Astrocyte of the hippocampus (primary cell): ENCODE measurements at regions not wholly inside any gene's neighbourhood (a gene's known extent, or its start where the extent isn't known, plus 50 kb on each side); places are given as distances from the start of the nearest gene placed in this dataset.
"Not testable (repeated sequence)": the region's sequence is repeated elsewhere in the genome, so short reads cannot be mapped to it uniquely, and the experiment has no call there.

Experiments used
- DNase-seq: peaks from one replicate; pipeline ENCODE4 v3.0.0; 2011; ENCODE audit warnings: low read depth, low spot score

- no peak for DNase-seq
These were observed 83.3 kb upstream of the MED13L start for GRCh38 chr12:116360579-116361413.

- no peak for DNase-seq
These were observed 84.1 kb upstream of the MED13L start for GRCh38 chr12:116361414-116362223.

GRCh38 chr12:116365114-116365513 is 87.6 kb upstream of the MED13L start:
- no peak for DNase-seq

- DNase-seq: no peak
These were observed 88.3 kb upstream of the MED13L start for GRCh38 chr12:116365606-116366455.

- peak; percentile 74 for DNase-seq
These were observed 88.9 kb upstream of the MED13L start for GRCh38 chr12:116366456-116366776.

GRCh38 chr12:116366824-116367223 is 89.3 kb upstream of the MED13L start:
- DNase-seq: no peak

- DNase-seq: no peak
These were observed 91.0 kb upstream of the MED13L start for GRCh38 chr12:116368196-116369194.

GRCh38 chr12:116370004-116370404 is 92.5 kb upstream of the MED13L start:
- DNase-seq: peak; percentile 84

GRCh38 chr12:116370886-116371580 is 93.5 kb upstream of the MED13L start:
- peak; percentile 69 for DNase-seq

GRCh38 chr12:116372815-116373214 is 95.3 kb upstream of the MED13L start:
- peak; percentile 40 for DNase-seq

- no peak for DNase-seq
These were observed 96.2 kb upstream of the MED13L start for GRCh38 chr12:116373572-116374206.

GRCh38 chr12:116374207-116374606 is 96.7 kb upstream of the MED13L start:
- DNase-seq: no peak

- no peak for DNase-seq
These were observed 97.9 kb upstream of the MED13L start for GRCh38 chr12:116375278-116375842.

- peak; percentile 50 for DNase-seq
These were observed 99.1 kb upstream of the MED13L start for GRCh38 chr12:116376354-116377193.

GRCh38 chr12:116377194-116377571 is 99.7 kb upstream of the MED13L start:
- not testable (repeated sequence) for DNase-seq

- no peak for DNase-seq
These were observed 100.5 kb upstream of the MED13L start for GRCh38 chr12:116378002-116378401.

- no peak for DNase-seq
These were observed 102.6 kb upstream of the MED13L start for GRCh38 chr12:116380108-116380507.

- DNase-seq: not testable (repeated sequence)
These were observed 103.2 kb upstream of the MED13L start for GRCh38 chr12:116380740-116381139.
